BJ (cell line): ENCODE measurements at regions not wholly inside any gene's neighbourhood (a gene's known extent, or its start where the extent isn't known, plus 50 kb on each side); places are given as distances from the start of the nearest gene placed in this dataset.

Source experiments
- CTCF ChIA-PET: fragments of 350-600 bp; formaldehyde crosslinking; extraction: SDS; loops from one replicate; lab custom pipeline; 2021; ENCODE audit warnings: antibody characterized with exemption, inconsistent platforms; lab: Yijun Ruan, JAX
- POLR2A ChIA-PET: fragments of 300-600 bp; sonication (Branson Sonifier 250); formaldehyde crosslinking; extraction: SDS; loops from one replicate; lab custom pipeline; 2021; ENCODE audit warnings: antibody characterized with exemption; lab: Charles Lee
- DNase-seq: peaks from one replicate; pipeline ENCODE4 v3.0.0-alpha.2; 2011; ENCODE audit warnings: low read depth
- H3K27me3 ChIP-seq: 2 replicates; pipeline ENCODE4 v1.6.0; 2011; ENCODE audit warnings: low read length; ENCODE audit not compliant: control insufficient read depth, insufficient read depth
- H3K36me3 ChIP-seq: 2 replicates; pipeline ENCODE4 v1.5.1; 2011; ENCODE audit warnings: low read length; ENCODE audit not compliant: control insufficient read depth, insufficient read depth
- H3K4me3 ChIP-seq: 2 replicates; pipeline ENCODE4 v1.5.1; 2011; ENCODE audit warnings: low read depth, mild to moderate bottlenecking, control low read depth, low read length
- CTCF ChIP-seq: IDR thresholded peaks from 2 replicates; pipeline ENCODE4 v1.5.1; 2011; ENCODE audit warnings: low read depth, mild to moderate bottlenecking, control low read depth, inconsistent platforms, low read length, moderate library complexity; ENCODE audit not compliant: insufficient read depth

- CTCF ChIA-PET: no interaction called here
Measured at GRCh38 chr18:14014456-14014855, 99.1 kb upstream of the MC2R start.

GRCh38 chr18:14000884-14001283 lies 85.5 kb upstream of the MC2R start:
- H3K4me3 ChIP-seq: no peak overlapping the region
- ChIA-PET CTCF (no interaction called here), POLR2A (no interaction called here)
- TF ChIP-seq CTCF: no peak
- no peaks in the 10 kb centered on the region for H3K27me3 ChIP-seq
- no peaks in the 10 kb centered on the region for H3K36me3 ChIP-seq
- no peak for DNase-seq

More at GRCh38 chr18:14014456-14014855, 99.1 kb upstream of the MC2R start:
- DNase-seq: no peak
- TF ChIP-seq CTCF: no peak
- Histone ChIP-seq H3K27me3 (no peaks in the 10 kb centered on the region), H3K36me3 (no peaks in the 10 kb centered on the region), H3K4me3 (no peak overlapping the region)
- POLR2A ChIA-PET: no interaction called here

GRCh38 chr18:13999231-13999630 lies 83.9 kb upstream of the MC2R start:
- no peaks in the 10 kb centered on the region for H3K27me3 ChIP-seq
- TF ChIP-seq CTCF: no peak
- H3K36me3 ChIP-seq: no peaks in the 10 kb centered on the region
- no peak overlapping the region for H3K4me3 ChIP-seq
- ChIA-PET POLR2A (no interaction called here), CTCF (no interaction called here)
- no peak for DNase-seq

- no peaks in the 10 kb centered on the region for H3K36me3 ChIP-seq
Measured at GRCh38 chr18:13998571-13998970, 83.2 kb upstream of the MC2R start.

GRCh38 chr18:13993730-13994129 lies 78.4 kb upstream of the MC2R start:
- Histone ChIP-seq H3K4me3 (no peak overlapping the region), H3K27me3 (no peaks in the 10 kb centered on the region), H3K36me3 (no peaks in the 10 kb centered on the region)
- DNase-seq: no peak
- ChIA-PET CTCF (no interaction called here), POLR2A (no interaction called here)
- no peak for TF ChIP-seq CTCF

More at GRCh38 chr18:13998571-13998970, 83.2 kb upstream of the MC2R start:
- DNase-seq: no peak
- ChIA-PET POLR2A (no interaction called here), CTCF (no interaction called here)
- no peak overlapping the region for H3K4me3 ChIP-seq
- TF ChIP-seq CTCF: no peak
- no peaks in the 10 kb centered on the region for H3K27me3 ChIP-seq
